ENCODE measurements at regions not wholly inside any gene's neighbourhood (a gene's known extent, or its start where the extent isn't known, plus 50 kb on each side); places are given as distances from the start of the nearest gene placed in this dataset.

DNA sequence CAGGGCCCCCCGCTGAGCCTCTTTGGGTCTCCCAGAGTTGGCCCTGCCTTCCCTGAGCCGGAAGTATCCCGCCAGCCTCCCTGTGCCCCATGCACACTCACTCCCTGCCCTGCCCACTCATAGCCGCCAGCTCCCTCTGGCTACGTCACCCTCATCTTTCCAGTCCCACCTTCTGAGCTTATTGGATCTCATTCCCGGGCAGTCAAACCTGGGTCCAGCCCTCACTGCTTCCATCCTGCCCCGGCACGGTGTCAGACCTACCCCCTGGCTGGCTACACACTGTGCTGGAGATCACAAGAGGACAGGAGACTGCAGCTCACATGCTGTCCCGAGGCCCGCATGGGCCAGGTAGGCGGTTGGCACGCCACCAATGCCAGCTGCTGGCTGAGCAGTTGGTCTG, 147.2 kb downstream of the ASB1 start:
- no peak overlapping the region for H3K4me3 ChIP-seq (ENCODE audit: low read depth, low read length)
- TF ChIP-seq, protein P1, sequence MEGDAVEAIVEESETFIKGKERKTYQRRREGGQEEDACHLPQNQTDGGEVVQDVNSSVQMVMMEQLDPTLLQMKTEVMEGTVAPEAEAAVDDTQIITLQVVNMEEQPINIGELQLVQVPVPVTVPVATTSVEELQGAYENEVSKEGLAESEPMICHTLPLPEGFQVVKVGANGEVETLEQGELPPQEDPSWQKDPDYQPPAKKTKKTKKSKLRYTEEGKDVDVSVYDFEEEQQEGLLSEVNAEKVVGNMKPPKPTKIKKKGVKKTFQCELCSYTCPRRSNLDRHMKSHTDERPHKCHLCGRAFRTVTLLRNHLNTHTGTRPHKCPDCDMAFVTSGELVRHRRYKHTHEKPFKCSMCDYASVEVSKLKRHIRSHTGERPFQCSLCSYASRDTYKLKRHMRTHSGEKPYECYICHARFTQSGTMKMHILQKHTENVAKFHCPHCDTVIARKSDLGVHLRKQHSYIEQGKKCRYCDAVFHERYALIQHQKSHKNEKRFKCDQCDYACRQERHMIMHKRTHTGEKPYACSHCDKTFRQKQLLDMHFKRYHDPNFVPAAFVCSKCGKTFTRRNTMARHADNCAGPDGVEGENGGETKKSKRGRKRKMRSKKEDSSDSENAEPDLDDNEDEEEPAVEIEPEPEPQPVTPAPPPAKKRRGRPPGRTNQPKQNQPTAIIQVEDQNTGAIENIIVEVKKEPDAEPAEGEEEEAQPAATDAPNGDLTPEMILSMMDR (IDR thresholded peaks at IDR 0.05; ENCODE audit: borderline replicate concordance, insufficient read depth, low read depth, low read length), result no peak

DNA sequence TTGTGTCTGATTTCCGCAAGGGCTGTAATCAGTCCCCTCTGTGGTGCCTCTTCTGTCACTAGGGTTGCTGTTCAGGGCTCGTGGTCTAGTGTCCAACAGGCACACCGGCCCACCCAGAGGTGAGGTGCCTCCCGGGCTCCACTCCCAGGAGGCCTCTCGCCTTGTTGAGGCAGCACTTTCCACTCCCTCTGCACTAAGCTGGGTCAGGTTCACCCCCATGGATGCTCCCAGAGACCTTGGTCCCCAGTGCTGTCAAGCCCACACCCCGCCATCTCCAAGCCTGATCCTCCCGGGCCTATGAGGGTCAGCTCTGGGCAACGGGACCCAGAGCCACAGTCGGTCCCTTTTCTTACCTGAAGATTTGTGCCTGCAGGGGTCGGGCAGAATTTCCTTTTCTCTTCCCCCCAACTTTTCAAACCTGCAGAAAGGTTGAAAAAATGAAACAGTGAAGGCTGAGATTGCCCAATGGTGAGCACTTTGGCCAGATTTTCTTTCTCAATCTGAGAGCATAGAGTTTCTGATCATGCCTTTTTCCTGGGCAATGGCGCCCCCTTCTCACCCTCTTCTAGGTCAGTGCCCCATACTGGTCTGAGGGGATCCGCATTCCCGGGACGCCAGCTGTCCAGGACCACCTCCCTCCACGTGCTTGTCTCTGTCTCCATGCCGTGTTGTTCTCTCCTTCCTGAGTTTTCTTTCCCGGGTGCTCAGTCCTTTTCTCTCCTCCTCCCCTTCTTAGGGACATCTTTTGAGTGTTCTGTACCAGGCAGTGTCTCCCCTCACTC, 148.0 kb downstream of the ASB1 start:
- no peak overlapping the region for H3K4me3 ChIP-seq (ENCODE audit: low read depth, low read length)
- TF ChIP-seq, protein P1 (IDR thresholded peaks at IDR 0.05; ENCODE audit: borderline replicate concordance, insufficient read depth, low read depth, low read length), result no peak

DNA sequence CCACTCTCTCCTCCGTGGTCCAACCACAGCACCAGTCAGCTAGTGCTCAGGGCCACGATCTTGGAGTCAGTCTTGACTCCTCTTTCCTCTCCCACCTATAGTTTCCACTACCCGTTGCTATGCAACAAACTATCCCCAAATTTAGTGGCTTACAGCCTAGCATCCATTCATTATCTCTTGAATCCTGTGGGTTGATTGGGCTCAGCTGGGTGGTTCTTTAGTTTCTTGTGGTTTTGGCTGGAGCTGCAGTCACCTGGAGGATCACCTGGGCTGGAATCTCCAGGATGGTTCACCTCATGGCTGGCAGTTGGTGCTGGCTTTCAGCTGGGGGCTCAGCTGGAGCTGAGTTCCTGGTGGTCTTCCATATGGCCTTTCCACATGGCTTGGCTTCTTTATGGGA, 149.9 kb downstream of the ASB1 start:
- TF ChIP-seq, protein P1 (IDR thresholded peaks at IDR 0.05; ENCODE audit: borderline replicate concordance, insufficient read depth, low read depth, low read length), result no peak
- no peak overlapping the region for H3K4me3 ChIP-seq (ENCODE audit: low read depth, low read length)

DNA sequence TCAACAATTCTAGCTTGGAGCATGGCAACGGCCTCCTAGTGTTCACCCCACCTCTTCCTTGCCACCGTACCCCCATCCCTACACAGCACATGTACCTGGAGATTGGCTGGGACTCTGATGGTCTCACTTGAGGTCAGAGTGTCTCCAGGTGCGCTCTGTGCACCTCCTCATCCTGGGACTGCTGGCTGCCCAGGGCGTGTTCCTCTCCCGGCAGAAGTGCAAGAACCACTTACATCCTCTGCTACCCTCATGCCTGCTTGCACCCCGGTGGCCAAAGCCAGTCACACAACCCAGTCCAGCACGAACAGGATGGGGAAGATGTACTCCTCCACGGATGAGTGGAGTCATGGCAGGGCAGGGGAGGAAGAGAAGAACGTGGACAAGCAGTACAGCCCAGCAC, 151.5 kb downstream of the ASB1 start:
- TF ChIP-seq, protein P1 (IDR thresholded peaks at IDR 0.05; ENCODE audit: borderline replicate concordance, insufficient read depth, low read depth, low read length), result no peak
- H3K4me3 ChIP-seq (ENCODE audit: low read depth, low read length), result no peak overlapping the region

DNA sequence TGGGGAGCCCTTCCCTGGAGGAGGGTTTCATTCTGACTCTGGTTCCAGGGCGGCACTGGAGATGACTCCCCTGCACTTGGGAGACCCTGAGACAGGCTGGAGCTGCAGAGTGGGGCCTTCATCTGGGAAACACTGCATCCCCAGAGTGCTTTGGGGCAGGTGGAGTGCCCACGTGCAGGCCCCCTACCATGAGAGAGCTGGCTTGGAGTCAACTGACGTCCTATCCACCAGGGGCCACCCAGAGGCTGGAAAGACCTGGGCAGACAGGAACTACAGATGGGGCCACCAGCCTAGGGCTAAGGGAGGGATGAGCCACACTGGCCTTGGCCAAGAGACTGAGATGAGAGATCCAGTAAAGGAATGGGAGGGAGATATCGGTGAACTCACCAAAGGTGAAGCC, 153.8 kb downstream of the ASB1 start:
- H3K4me3 ChIP-seq (ENCODE audit: low read depth, low read length), result no peak overlapping the region
- TF ChIP-seq, protein P1 (IDR thresholded peaks at IDR 0.05; ENCODE audit: borderline replicate concordance, insufficient read depth, low read depth, low read length), result no peak

DNA sequence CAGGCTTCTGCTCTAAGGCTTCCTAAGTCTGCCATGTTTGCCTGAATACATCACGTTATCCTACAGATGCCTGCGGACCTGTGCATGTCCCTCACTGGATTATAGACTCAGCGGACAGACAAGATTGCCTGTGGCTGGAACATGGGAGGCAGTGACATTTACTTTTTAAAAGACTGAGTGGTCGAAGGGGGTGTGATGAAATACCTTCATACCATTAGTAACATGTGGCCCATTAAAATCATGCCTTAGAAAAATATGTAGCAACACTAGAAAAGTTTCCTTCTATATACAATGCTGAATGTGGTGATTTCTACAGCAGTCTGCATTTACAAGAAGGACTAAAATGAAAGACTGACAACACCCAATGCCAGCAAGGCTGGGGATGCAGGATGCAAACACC, 154.4 kb downstream of the ASB1 start:
- TF ChIP-seq, protein P1 (IDR thresholded peaks at IDR 0.05; ENCODE audit: borderline replicate concordance, insufficient read depth, low read depth, low read length), result no peak
- H3K4me3 ChIP-seq (ENCODE audit: low read depth, low read length), result no peak overlapping the region

DNA sequence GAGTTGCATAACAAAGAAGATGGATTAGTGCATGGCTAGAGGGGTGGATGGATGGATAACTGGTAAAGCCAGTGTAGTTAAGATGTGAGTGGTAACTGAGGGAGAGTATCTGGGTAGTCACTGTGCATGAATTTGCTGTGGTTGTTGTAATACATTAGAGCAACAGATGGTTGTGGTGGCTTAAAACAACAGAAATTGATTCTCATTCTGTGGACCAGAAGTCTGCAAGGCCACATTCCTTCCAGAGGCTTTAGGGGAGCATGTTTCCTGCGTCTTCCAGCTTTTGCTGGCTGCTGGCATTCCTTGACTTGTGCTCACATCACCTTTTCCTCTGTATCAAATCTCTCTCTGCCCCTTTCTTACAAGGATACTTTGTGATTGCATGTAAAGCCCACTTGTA, 155.4 kb downstream of the ASB1 start:
- H3K4me3 ChIP-seq (ENCODE audit: low read depth, low read length), result no peak overlapping the region
- TF ChIP-seq, protein P1 (IDR thresholded peaks at IDR 0.05; ENCODE audit: borderline replicate concordance, insufficient read depth, low read depth, low read length), result no peak

Data from GM12875 (cell line).